GM12864 (cell line): ENCODE measurements at regions not wholly inside any gene's neighbourhood (a gene's known extent, or its start where the extent isn't known, plus 50 kb on each side); places are given as distances from the start of the nearest gene placed in this dataset.

Source experiments
- DNase-seq: peaks from one replicate; pipeline ENCODE4 v3.0.0-alpha.2; 2011; ENCODE audit warnings: low read depth
- H3K4me3 ChIP-seq: 2 replicates; pipeline ENCODE4 v1.5.1; 2011; ENCODE audit warnings: mild to moderate bottlenecking, low read depth, low read length, control low read depth
- TF ChIP-seq, protein P1 (sequence below): IDR thresholded peaks from 2 replicates; pipeline ENCODE4 v1.5.1; 2011; ENCODE audit warnings: low read depth, mild to moderate bottlenecking, moderate library complexity, low read length, control low read depth, inconsistent platforms; ENCODE audit errors: missing control alignments

DNA sequence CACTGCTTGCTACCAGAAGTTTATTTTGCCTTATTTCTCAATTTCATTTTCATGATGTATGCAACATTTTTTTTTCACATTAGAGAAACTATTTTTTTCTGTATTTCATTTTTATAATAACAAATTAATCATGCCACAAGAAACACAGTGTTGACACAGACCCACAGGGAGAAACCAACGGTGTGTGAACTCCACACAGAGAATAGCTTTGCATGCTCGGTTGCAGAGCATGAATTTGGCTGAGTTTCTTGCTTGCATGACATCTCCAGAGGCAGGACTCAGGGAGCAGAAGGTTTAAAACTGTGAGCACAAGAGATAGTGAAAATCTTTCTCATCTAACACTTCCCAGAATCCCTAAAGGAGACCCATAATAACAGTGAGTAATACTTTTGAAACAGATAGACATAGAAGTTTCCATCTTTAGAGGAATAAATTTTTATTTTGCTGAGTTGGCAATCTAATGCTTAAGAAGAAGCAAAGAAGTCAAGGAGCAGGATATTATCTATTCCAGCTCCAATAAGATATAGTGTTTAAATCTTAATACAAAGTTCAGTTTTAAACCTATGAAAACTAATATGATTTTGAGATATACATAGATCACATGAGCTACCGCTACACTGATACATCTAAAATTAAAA, 890.9 kb downstream of the MRPL39 start:
- DNase-seq, result no peak
- TF ChIP-seq, protein P1, sequence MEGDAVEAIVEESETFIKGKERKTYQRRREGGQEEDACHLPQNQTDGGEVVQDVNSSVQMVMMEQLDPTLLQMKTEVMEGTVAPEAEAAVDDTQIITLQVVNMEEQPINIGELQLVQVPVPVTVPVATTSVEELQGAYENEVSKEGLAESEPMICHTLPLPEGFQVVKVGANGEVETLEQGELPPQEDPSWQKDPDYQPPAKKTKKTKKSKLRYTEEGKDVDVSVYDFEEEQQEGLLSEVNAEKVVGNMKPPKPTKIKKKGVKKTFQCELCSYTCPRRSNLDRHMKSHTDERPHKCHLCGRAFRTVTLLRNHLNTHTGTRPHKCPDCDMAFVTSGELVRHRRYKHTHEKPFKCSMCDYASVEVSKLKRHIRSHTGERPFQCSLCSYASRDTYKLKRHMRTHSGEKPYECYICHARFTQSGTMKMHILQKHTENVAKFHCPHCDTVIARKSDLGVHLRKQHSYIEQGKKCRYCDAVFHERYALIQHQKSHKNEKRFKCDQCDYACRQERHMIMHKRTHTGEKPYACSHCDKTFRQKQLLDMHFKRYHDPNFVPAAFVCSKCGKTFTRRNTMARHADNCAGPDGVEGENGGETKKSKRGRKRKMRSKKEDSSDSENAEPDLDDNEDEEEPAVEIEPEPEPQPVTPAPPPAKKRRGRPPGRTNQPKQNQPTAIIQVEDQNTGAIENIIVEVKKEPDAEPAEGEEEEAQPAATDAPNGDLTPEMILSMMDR, result no peak
- no peak overlapping the region for H3K4me3 ChIP-seq

DNA sequence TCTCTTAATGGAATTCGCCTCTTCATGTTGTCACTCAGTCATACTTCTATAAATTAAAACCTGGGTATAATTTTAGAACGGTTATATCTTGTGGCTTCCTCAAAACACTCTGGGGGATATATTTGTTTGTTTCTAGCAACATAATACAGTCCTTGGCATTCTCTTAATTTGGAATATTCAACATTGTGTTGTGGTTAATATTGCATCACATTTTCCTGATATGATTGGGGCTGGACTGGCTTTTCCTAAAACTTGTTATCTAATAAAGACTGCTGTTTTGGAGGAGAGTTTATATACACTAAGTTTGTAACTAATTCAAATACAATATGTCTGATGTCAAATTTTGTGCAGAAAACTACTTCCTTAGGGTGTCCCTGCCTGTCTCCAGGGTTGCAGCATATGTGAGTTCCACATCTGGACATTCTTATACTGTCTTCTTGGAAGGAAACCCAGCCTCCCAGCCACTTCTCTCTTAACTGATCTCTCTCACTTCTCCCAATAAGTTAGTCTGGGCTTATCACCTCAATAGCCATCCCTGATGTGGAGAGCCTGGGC, 892.6 kb downstream of the MRPL39 start:
- H3K4me3 ChIP-seq, result no peak overlapping the region
- DNase-seq, result no peak

DNA sequence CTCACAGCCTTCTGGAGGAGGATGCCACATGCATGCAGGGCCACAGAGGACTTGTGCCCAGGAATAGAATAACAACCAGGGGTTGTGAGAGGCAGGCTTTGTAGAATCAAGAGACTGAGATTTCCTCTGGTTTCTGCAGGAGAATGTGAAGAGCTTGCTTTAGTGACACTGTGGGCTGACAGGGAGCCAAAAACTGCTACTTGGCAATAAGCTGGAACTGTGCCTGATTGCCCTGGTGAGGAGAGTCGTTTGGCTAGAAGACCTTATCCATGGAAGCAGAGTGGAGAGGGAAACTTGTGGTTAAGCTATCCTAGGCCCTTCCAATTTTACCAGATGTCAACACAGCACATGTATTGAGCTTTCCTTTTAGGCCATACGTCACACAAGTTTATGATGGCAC, 902.1 kb downstream of the MRPL39 start:
- H3K4me3 ChIP-seq, result no peak overlapping the region
- DNase-seq, result no peak
- TF ChIP-seq, protein P1, result no peak

More for the DNA sequence above, 892.6 kb downstream of the MRPL39 start:
- TF ChIP-seq, protein P1, result no peak

DNA sequence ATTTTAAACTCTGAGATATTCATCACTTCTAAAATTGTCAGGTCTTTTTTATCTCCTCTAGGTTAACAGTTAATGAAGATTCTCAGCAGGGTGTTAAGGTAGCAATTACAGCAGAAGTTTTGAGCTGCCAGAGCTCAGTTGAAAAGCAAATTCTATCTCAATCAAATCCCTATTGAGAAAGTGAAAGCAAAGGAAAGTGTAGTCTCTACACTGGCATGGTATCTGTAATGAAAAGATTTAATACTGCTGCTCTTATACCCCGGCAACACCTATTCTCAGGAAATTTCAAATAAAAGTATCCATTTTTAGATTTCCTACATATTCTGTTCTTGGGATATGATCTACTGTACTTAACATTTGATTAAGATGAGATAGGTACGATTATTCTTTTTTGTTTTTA, 913.5 kb downstream of the MRPL39 start:
- no peak for DNase-seq
- no peak overlapping the region for H3K4me3 ChIP-seq
- TF ChIP-seq, protein P1, result no peak

DNA sequence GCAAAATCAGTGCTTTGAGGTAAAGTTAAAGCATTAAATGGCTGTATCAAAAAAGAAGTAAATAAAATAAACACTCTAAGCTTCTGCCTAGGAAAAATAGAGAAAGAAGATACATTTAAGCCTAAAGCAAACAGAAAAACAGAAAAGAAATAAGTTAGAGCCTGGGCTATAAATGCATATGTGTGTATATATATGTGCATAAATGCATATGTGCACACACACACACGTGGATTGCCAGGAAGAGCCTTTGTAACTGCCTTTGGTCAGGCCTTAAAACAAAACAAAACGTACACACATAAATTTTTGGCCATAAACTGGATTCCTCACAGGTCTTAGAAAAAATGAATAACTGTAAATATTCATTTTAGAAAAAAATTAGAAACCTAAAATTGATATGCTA, 925.8 kb downstream of the MRPL39 start:
- H3K4me3 ChIP-seq, result no peak overlapping the region
- TF ChIP-seq, protein P1, result no peak
- DNase-seq, result no peak

DNA sequence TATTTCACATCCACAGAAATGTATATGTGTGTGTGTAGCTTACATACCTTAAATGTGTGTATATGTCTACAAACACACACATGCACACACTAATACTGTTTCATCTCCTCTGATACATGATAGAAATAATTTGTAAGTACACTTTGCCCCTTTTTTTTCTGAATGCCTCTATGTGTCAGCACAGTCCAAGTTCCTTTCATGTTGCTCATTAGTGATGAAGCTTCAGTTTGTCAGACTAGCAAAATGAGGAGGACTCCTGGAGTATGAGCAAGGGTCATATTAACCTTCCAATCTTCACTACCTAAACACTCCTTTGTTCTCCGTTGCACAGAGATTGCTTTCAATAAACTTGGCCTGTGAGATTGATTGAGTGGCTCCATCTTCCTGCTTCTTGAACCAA, 935.4 kb downstream of the MRPL39 start:
- H3K4me3 ChIP-seq, result no peak overlapping the region
- TF ChIP-seq, protein P1, result no peak
- no peak for DNase-seq

DNA sequence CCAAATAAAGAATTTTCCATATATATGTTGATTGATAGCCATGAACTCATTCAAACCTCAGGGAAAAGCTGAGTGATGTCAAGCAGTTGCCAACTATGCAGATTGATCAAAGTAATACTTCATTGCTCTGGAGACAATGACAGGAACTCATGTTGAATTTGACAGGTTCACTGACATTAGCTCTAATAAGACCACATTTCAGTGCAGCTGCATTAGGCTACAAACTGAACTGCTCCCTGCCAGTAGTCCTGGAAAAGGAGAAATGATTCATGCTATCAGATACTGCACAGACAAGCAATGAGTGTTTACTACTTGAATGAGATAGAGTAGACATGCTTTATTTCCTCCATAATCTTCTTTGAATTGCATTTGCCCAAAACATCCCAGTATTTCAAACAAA, 948.4 kb downstream of the MRPL39 start:
- DNase-seq, result no peak
- TF ChIP-seq, protein P1, result no peak
- no peak overlapping the region for H3K4me3 ChIP-seq
